PC-9 (cell line): ENCODE measurements at regions not wholly inside any gene's neighbourhood (a gene's known extent, or its start where the extent isn't known, plus 50 kb on each side); places are given as distances from the start of the nearest gene placed in this dataset.

Source experiments
- BruUV-seq: library from RNA; stranded (reverse); fragments of 400-500 nt; replicated peaks from 2 replicates; lab custom pipeline; 2021; lab: Mats Ljungman, UMichigan
- CTCF ChIA-PET: fragments of 300-600 bp; sonication (Branson Sonifier 250); formaldehyde crosslinking; loops from one replicate; lab custom pipeline; 2022; ENCODE audit warnings: antibody characterized with exemption; lab: Charles Lee
- POLR2A ChIA-PET: fragments of 300-600 bp; sonication (Branson Sonifier 250); formaldehyde crosslinking; loops from one replicate; lab custom pipeline; 2022; ENCODE audit warnings: antibody characterized with exemption; ENCODE audit not compliant: unreplicated experiment; lab: Charles Lee
- DNase-seq, 2 experiments: peaks; one replicate each; pipeline versions ENCODE4 v3.0.0 to v3.0.0-alpha.2; 2015 to 2022; ENCODE audit warnings: mixed read lengths in 1 of 2
- H2AFZ ChIP-seq: fragments of 200-600 bp; sonication (generic); 2 replicates; pipeline ENCODE4 v1.8.1; 2017; ENCODE audit warnings: antibody characterized with exemption
- H3F3A ChIP-seq: fragments of 200-600 bp; sonication (generic); 2 replicates; pipeline ENCODE4 v1.8.1; 2017; ENCODE audit warnings: antibody characterized with exemption, mild to moderate bottlenecking, low read depth; ENCODE audit not compliant: insufficient read depth
- H3K27ac ChIP-seq: fragments of 200-600 bp; sonication (generic); 2 replicates; pipeline ENCODE4 v1.6.1; 2016; ENCODE audit warnings: mixed run types
- H3K27me3 ChIP-seq: fragments of 200-600 bp; sonication (generic); 2 replicates; pipeline ENCODE4 v1.6.1; 2016; ENCODE audit warnings: low read depth, mixed run types; ENCODE audit not compliant: insufficient read depth
- H3K36me3 ChIP-seq: fragments of 200-600 bp; sonication (generic); 2 replicates; pipeline ENCODE4 v1.6.1; 2016; ENCODE audit warnings: low read depth, mixed run types
- H3K4me1 ChIP-seq: fragments of 200-600 bp; sonication (generic); replicated peaks from 2 replicates; pipeline ENCODE4 v1.6.1; 2016; ENCODE audit warnings: mixed run types; ENCODE audit not compliant: insufficient read depth
- H3K4me2 ChIP-seq: fragments of 200-600 bp; sonication (generic); 2 replicates; pipeline ENCODE4 v1.6.1; 2017; ENCODE audit warnings: mixed run types
- H3K4me3 ChIP-seq: fragments of 200-600 bp; sonication (generic); 2 replicates; pipeline ENCODE4 v1.6.1; 2016; ENCODE audit warnings: mixed run types
- H3K79me2 ChIP-seq: fragments of 200-600 bp; sonication (generic); 2 replicates; pipeline ENCODE4 v1.6.1; 2017; ENCODE audit warnings: low read depth, mixed run types
- H3K9me2 ChIP-seq: fragments of 200-600 bp; sonication (generic); 2 replicates; pipeline ENCODE4 v1.8.1; 2017; ENCODE audit warnings: mild to moderate bottlenecking; ENCODE audit not compliant: insufficient read depth
- H3K9me3 ChIP-seq: fragments of 200-600 bp; sonication (generic); 2 replicates; pipeline ENCODE4 v1.8.1; 2016; ENCODE audit warnings: low read depth; ENCODE audit not compliant: insufficient read depth
- H4K20me1 ChIP-seq: fragments of 200-600 bp; sonication (generic); 2 replicates; pipeline ENCODE4 v1.8.1; 2017; ENCODE audit not compliant: insufficient read depth
- CTCF ChIP-seq: fragments of 200-600 bp; sonication (generic); conservative IDR thresholded peaks from 2 replicates; pipeline ENCODE4 v1.6.1; 2017; ENCODE audit warnings: mixed run types, antibody characterized with exemption, mild to moderate bottlenecking, moderate library complexity
- EZH2 ChIP-seq: fragments of 200-600 bp; sonication (generic); IDR thresholded peaks from 2 replicates; pipeline ENCODE4 v1.8.0; 2017; ENCODE audit warnings: antibody characterized with exemption, low read depth
- intact Hi-C: fragments of 100-400 bp; cut with micrococcal nuclease; formaldehyde crosslinking; loops from one replicate; pipeline ENCODE4 v1.10.0; 2022; ENCODE audit not compliant: unreplicated experiment

- CTCF ChIA-PET, result no interaction called here
- no TSS peak for BruUV-seq
Measured at GRCh38 chr5:125390326-125390725, 643.9 kb upstream of the ZNF608 start.

GRCh38 chr5:125393221-125393815 is 646.9 kb upstream of the ZNF608 start:
- Histone ChIP-seq H4K20me1 (no peaks in the 10 kb centered on the region), H3K4me1 (peaks cover 20% of the 10 kb centered on the region), H3K4me2 (no peak overlapping the region), H3F3A (peaks cover 12% of the 10 kb centered on the region), H2AFZ (no peak overlapping the region), H3K27ac (no peak overlapping the region), H3K4me3 (no peak overlapping the region), H3K27me3 (no peaks in the 10 kb centered on the region), H3K9me2 (0 out of 2 replicates have a peak, but pooled peaks cover 2% of the 10 kb centered on the region), H3K79me2 (no peaks in the 10 kb centered on the region), H3K36me3 (no peaks in the 10 kb centered on the region), H3K9me3 (peaks cover 10% of the 10 kb centered on the region)
- TF ChIP-seq EZH2 (no peak), CTCF (no peak)
- intact Hi-C loops, result no loop called here
- BruUV-seq, result no TSS peak
- DNase-seq, result no peak
- ChIA-PET CTCF (no interaction called here), POLR2A (interaction anchor here (0.6 kb wide), 1 partner anchor 1310 kb away, joined by 5 read pairs; no protein-coding TSS in a partner anchor)

More at GRCh38 chr5:125390326-125390725, 643.9 kb upstream of the ZNF608 start:
- Histone ChIP-seq H3K36me3 (no peaks in the 10 kb centered on the region), H3K9me2 (0 out of 2 replicates have a peak, but pooled peaks cover 4% of the 10 kb centered on the region), H3K4me1 (peaks cover 16% of the 10 kb centered on the region), H4K20me1 (no peaks in the 10 kb centered on the region), H3K79me2 (no peaks in the 10 kb centered on the region), H2AFZ (no peak overlapping the region), H3K4me2 (no peak overlapping the region), H3K27me3 (no peaks in the 10 kb centered on the region), H3K4me3 (no peak overlapping the region), H3K9me3 (peaks cover 10% of the 10 kb centered on the region), H3K27ac (no peak overlapping the region), H3F3A (peaks cover 12% of the 10 kb centered on the region)
- TF ChIP-seq CTCF, result no peak
- no peak for TF ChIP-seq EZH2
- POLR2A ChIA-PET, result no interaction called here
- DNase-seq, result no peak
- intact Hi-C loops, result no loop called here

- H4K20me1 ChIP-seq, result no peaks in the 10 kb centered on the region
- H3F3A ChIP-seq, result peaks cover 12% of the 10 kb centered on the region
- H3K4me2 ChIP-seq, result peak overlapping the region; percentile 23
- H3K9me3 ChIP-seq, result peaks cover 10% of the 10 kb centered on the region
- H3K79me2 ChIP-seq, result no peaks in the 10 kb centered on the region
- ChIA-PET CTCF (no interaction called here), POLR2A (no interaction called here)
- no peaks in the 10 kb centered on the region for H3K27me3 ChIP-seq
- DNase-seq, result peak in 1 of 2 experiments; percentile 80
- intact Hi-C loops, result no loop called here
- BruUV-seq, result no TSS peak
- no peaks in the 10 kb centered on the region for H3K9me2 ChIP-seq
- H3K4me1 ChIP-seq, result peaks cover 20% of the 10 kb centered on the region
- no peaks in the 10 kb centered on the region for H3K36me3 ChIP-seq
- H3K27ac ChIP-seq, result peak overlapping the region; percentile 42
- no peak overlapping the region for H3K4me3 ChIP-seq
- H2AFZ ChIP-seq, result no peak overlapping the region
- TF ChIP-seq CTCF (no peak), EZH2 (no peak)
Measured at GRCh38 chr5:125394661-125395280, 648.3 kb upstream of the ZNF608 start.
